ENCODE measurements at regions not wholly inside any gene's neighbourhood (a gene's known extent, or its start where the extent isn't known, plus 50 kb on each side); places are given as distances from the start of the nearest gene placed in this dataset.

DNA sequence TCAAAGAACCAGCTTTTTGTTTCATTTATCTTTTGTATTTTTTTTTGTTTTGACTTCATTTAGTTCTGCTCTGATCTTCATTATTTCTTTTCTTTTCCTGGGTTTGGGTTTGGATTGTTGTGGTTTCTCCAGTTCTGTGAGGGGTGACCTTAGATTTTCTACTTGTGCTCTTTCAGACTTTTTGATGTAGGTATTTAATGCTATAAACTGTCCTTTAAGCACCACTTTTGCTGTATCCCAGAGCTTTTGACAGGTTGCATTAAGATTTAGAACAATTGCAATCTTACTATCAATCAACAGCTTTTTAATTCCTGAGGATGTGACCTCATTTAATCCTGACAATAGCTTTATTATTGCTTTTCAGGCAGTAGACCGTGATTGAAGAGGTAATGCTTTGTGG is 94.3 kb downstream of the ZNF280B start:
- Mint-ChIP-seq H3K4me1 (peaks cover 26% of the 10 kb centered on the region), H3K27me3 (peaks cover 9% of the 10 kb centered on the region), H3K27ac (no peak overlapping the region), H3K4me3 (no peak overlapping the region), H3K9me3 (ENCODE audit: insufficient read depth) (no peaks in the 10 kb centered on the region)
- no peak for TF ChIP-seq EZH2 (IDR thresholded peaks at IDR 0.05; ENCODE audit: borderline replicate concordance, insufficient read depth, low read depth, low read length, poor library complexity, severe bottlenecking)
- TF ChIP-seq, protein P1, sequence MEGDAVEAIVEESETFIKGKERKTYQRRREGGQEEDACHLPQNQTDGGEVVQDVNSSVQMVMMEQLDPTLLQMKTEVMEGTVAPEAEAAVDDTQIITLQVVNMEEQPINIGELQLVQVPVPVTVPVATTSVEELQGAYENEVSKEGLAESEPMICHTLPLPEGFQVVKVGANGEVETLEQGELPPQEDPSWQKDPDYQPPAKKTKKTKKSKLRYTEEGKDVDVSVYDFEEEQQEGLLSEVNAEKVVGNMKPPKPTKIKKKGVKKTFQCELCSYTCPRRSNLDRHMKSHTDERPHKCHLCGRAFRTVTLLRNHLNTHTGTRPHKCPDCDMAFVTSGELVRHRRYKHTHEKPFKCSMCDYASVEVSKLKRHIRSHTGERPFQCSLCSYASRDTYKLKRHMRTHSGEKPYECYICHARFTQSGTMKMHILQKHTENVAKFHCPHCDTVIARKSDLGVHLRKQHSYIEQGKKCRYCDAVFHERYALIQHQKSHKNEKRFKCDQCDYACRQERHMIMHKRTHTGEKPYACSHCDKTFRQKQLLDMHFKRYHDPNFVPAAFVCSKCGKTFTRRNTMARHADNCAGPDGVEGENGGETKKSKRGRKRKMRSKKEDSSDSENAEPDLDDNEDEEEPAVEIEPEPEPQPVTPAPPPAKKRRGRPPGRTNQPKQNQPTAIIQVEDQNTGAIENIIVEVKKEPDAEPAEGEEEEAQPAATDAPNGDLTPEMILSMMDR (IDR thresholded peaks at IDR 0.05): no peak
- Histone ChIP-seq H3K9ac (ENCODE audit: low read length) (no peak overlapping the region), H3K36me3 (replicated peaks in 1 of 2; ENCODE audit: control extremely low read depth in 1 of 2, control insufficient read depth in 1 of 2, extremely low read depth in 1 of 2, insufficient read depth in 2 of 2, low read length in 1 of 2) (no peaks in the 10 kb centered on the region), H3K4me2 (replicated peaks; ENCODE audit: low read depth, low read length, poor library complexity, severe bottlenecking) (no peak overlapping the region), H3K9me3 (ENCODE audit: control extremely low read depth in 1 of 3, control insufficient read depth in 2 of 3, insufficient read depth in 1 of 3, low read length in 2 of 3) (peaks cover 0 to 2% (median 0%) of the 10 kb centered on the region in 3 donors), H3K27ac (ENCODE audit: low read length in 2 of 2) (no peak overlapping the region), H2AFZ (ENCODE audit: insufficient read depth, low read depth, low read length, poor library complexity, severe bottlenecking) (no peak overlapping the region), H3K4me3 (ENCODE audit: control extremely low read depth in 1 of 5, extremely low read depth in 1 of 5, insufficient read depth in 1 of 5, low read depth in 2 of 5, low read length in 4 of 5) (no peak overlapping the region), H4K20me1 (ENCODE audit: control insufficient read depth, insufficient read depth, low read length, poor library complexity, severe bottlenecking) (no peaks in the 10 kb centered on the region), H3K79me2 (ENCODE audit: control insufficient read depth, insufficient read depth, low read length) (no peaks in the 10 kb centered on the region), H3K4me1 (ENCODE audit: control insufficient read depth in 2 of 2, insufficient read depth in 2 of 2, low read length in 2 of 2) (peaks cover 17 to 25% of the 10 kb centered on the region in 2 donors), H3K27me3 (replicated peaks in 1 of 4; ENCODE audit: control extremely low read depth in 1 of 4, control insufficient read depth in 3 of 4, insufficient read depth in 4 of 4, low read length in 3 of 4) (no peaks in the 10 kb centered on the region)
- ATAC-seq (ENCODE audit: low read depth): no peak
- ChIA-PET CTCF (interaction anchor here (0.9 to 2.5 kb wide), 8 partner anchors 8 to 173 kb away, joined by 3 to 15 read pairs (median 4); partner anchors contain the start of gene ZNF280B), POLR2A (no interaction called here)
- no CpG with 5 or more reads among the region's 1 CpG for WGBS (ENCODE audit: insufficient coverage)
- no peak for DNase-seq
- intact Hi-C loops (cut with micrococcal nuclease): no loop called here

- intact Hi-C loops (cut with micrococcal nuclease): no loop called here
- H3K27ac Mint-ChIP-seq: no peak overlapping the region
- H3K9me3 ChIP-seq (ENCODE audit: control extremely low read depth in 1 of 3, control insufficient read depth in 2 of 3, insufficient read depth in 1 of 3, low read length in 2 of 3): no peaks in the 10 kb centered on the region
- H3K4me3 ChIP-seq (ENCODE audit: control extremely low read depth in 1 of 5, extremely low read depth in 1 of 5, insufficient read depth in 1 of 5, low read depth in 2 of 5, low read length in 4 of 5): no peak overlapping the region
- no peak overlapping the region for H3K4me2 ChIP-seq (replicated peaks; ENCODE audit: low read depth, low read length, poor library complexity, severe bottlenecking)
- H3K9me3 Mint-ChIP-seq (ENCODE audit: insufficient read depth): no peaks in the 10 kb centered on the region
- H3K27me3 Mint-ChIP-seq: peaks cover 9% of the 10 kb centered on the region
- no peaks in the 10 kb centered on the region for H4K20me1 ChIP-seq (ENCODE audit: control insufficient read depth, insufficient read depth, low read length, poor library complexity, severe bottlenecking)
- H3K27me3 ChIP-seq (replicated peaks in 1 of 4; ENCODE audit: control extremely low read depth in 1 of 4, control insufficient read depth in 3 of 4, insufficient read depth in 4 of 4, low read length in 3 of 4): no peaks in the 10 kb centered on the region
- no peak overlapping the region for H3K27ac ChIP-seq (ENCODE audit: low read length in 2 of 2)
- peaks cover 24% of the 10 kb centered on the region for H3K4me1 Mint-ChIP-seq
- DNase-seq (no peak), ATAC-seq (ENCODE audit: low read depth) (no peak)
- POLR2A ChIA-PET: interaction anchor here (0.7 kb wide), 1 partner anchor 382 kb away, joined by 3 read pairs; no protein-coding TSS in a partner anchor
- CTCF ChIA-PET: interaction anchor here (1.1 kb wide), 1 partner anchor 13 kb away, joined by 3 read pairs; no protein-coding TSS in a partner anchor
- H3K36me3 ChIP-seq (replicated peaks in 1 of 2; ENCODE audit: control extremely low read depth in 1 of 2, control insufficient read depth in 1 of 2, extremely low read depth in 1 of 2, insufficient read depth in 2 of 2, low read length in 1 of 2): no peaks in the 10 kb centered on the region
- H3K4me1 ChIP-seq (ENCODE audit: control insufficient read depth in 2 of 2, insufficient read depth in 2 of 2, low read length in 2 of 2): peaks cover 14 to 21% of the 10 kb centered on the region in 2 donors
- no peak overlapping the region for H2AFZ ChIP-seq (ENCODE audit: insufficient read depth, low read depth, low read length, poor library complexity, severe bottlenecking)
- no CpG with 5 or more reads among the region's 9 CpGs for WGBS (ENCODE audit: insufficient coverage)
- H3K9ac ChIP-seq (ENCODE audit: low read length): no peak overlapping the region
- H3K79me2 ChIP-seq (ENCODE audit: control insufficient read depth, insufficient read depth, low read length): no peaks in the 10 kb centered on the region
- H3K4me3 Mint-ChIP-seq: no peak overlapping the region
- TF ChIP-seq, protein P1 (IDR thresholded peaks at IDR 0.05): no peak
- TF ChIP-seq EZH2 (IDR thresholded peaks at IDR 0.05; ENCODE audit: borderline replicate concordance, insufficient read depth, low read depth, low read length, poor library complexity, severe bottlenecking): no peak
Observed at GRCh38 chr22:22417495-22418162, 90.9 kb downstream of the ZNF280B start.
